ENCODE measurements at regions not wholly inside any gene's neighbourhood (a gene's known extent, or its start where the extent isn't known, plus 50 kb on each side); places are given as distances from the start of the nearest gene placed in this dataset.

DNA sequence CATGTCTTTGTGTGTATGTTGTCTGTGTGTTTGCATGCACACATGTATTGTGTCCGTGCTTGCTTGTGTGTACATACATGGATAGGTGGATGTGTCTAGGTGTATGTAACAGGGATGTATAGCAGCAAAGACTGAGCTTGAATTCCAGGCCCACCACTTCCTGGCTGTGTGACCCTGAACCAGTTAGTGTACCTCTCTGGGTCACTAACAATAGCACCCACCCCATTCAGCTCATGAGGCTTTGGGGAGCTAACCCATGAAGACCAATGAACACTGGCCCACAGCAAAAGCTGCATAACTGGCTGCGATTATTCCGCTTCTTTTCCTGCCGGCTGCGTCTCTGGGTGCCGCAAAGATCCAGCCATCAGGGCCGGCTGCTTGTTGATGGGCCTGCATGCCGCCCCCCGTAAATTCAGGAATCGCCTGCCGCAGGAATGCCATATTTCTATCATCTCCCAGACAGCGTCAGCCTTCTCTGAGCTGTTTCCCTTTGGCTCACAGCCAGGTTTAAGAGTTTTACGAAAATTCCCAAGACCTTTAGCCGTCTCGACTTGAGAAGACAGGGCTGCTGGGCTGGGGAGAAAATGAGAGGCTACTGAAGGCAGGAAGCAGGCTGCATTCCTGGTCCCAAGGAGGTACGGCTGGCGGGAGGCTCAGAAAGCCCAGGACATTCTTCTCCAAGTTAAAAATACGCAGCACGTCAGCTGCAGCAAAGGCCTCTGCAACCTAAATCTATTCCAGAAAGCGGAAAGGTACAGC is 224.6 kb downstream of the MN1 start:
- TF ChIP-seq FOXP2 (optimal IDR thresholded peaks at IDR 0.05; ENCODE audit: borderline replicate concordance, extremely low read depth, extremely low read length, insufficient read depth) (no peak), TAF1 (IDR thresholded peaks at IDR 0.05; ENCODE audit: borderline replicate concordance, insufficient read depth, low read length) (no peak), POLR2AphosphoS5 (IDR thresholded peaks at IDR 0.05; ENCODE audit: low read depth, low read length) (no peak)
- TF ChIP-seq, protein P1, sequence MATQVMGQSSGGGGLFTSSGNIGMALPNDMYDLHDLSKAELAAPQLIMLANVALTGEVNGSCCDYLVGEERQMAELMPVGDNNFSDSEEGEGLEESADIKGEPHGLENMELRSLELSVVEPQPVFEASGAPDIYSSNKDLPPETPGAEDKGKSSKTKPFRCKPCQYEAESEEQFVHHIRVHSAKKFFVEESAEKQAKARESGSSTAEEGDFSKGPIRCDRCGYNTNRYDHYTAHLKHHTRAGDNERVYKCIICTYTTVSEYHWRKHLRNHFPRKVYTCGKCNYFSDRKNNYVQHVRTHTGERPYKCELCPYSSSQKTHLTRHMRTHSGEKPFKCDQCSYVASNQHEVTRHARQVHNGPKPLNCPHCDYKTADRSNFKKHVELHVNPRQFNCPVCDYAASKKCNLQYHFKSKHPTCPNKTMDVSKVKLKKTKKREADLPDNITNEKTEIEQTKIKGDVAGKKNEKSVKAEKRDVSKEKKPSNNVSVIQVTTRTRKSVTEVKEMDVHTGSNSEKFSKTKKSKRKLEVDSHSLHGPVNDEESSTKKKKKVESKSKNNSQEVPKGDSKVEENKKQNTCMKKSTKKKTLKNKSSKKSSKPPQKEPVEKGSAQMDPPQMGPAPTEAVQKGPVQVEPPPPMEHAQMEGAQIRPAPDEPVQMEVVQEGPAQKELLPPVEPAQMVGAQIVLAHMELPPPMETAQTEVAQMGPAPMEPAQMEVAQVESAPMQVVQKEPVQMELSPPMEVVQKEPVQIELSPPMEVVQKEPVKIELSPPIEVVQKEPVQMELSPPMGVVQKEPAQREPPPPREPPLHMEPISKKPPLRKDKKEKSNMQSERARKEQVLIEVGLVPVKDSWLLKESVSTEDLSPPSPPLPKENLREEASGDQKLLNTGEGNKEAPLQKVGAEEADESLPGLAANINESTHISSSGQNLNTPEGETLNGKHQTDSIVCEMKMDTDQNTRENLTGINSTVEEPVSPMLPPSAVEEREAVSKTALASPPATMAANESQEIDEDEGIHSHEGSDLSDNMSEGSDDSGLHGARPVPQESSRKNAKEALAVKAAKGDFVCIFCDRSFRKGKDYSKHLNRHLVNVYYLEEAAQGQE (IDR thresholded peaks at IDR 0.05; ENCODE audit: insufficient read depth in 1 of 2, low read depth in 2 of 2, low read length in 2 of 2), result no peak

All from PFSK-1 (cell line).